IgD-negative memory B cell (primary cell): ENCODE measurements at regions not wholly inside any gene's neighbourhood (a gene's known extent, or its start where the extent isn't known, plus 50 kb on each side); places are given as distances from the start of the nearest gene placed in this dataset.

Source experiments
- H3K27ac Mint-ChIP-seq, 3 donors: one replicate each; pipeline ENCODE4 v1.8.0; 2020 to 2022; ENCODE audit warnings: mild to moderate bottlenecking in 3 of 3, mixed read lengths in 3 of 3, moderate library complexity in 1 of 3
- H3K27me3 Mint-ChIP-seq: one replicate; pipeline ENCODE4 v1.8.0; 2021; ENCODE audit warnings: mixed read lengths
- H3K36me3 Mint-ChIP-seq: one replicate; pipeline ENCODE4 v1.8.0; 2020; ENCODE audit warnings: mild to moderate bottlenecking, mixed read lengths
- H3K4me1 Mint-ChIP-seq, 3 donors: one replicate each; pipeline ENCODE4 v1.8.0; 2020 to 2022; ENCODE audit warnings: mixed read lengths in 3 of 3, mild to moderate bottlenecking in 1 of 3
- H3K4me3 Mint-ChIP-seq, 4 donors: one replicate each; pipeline ENCODE4 v1.8.0; 2020 to 2022; ENCODE audit warnings: mild to moderate bottlenecking in 4 of 4, mixed read lengths in 4 of 4, moderate library complexity in 3 of 4
- H3K9me3 Mint-ChIP-seq, 3 donors: one replicate each; pipeline ENCODE4 v1.8.0; 2020 to 2021; ENCODE audit warnings: mixed read lengths in 3 of 3, mild to moderate bottlenecking in 1 of 3

DNA sequence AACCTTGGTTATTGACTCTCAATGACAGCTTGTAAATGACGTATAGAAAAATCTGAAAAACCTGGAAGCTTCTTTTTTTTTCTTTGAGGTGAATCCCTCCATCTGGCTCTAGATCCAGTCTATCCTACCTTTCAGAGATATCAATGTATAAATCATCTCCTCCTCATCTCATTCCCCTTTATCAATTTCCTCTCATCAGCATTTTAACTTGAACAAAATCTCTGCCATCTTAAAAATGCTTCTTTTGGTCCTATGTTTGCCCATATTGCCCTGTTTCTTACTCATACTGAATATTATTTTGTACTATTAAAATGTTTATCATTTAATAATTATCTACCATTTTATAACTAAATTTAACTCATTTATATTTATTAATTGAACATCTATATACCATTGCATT is 306.7 kb upstream of the TSHZ2 start:
- Mint-ChIP-seq H3K4me3 (no peak overlapping the region), H3K36me3 (peaks cover 1% of the 10 kb centered on the region), H3K27me3 (peaks cover 2% of the 10 kb centered on the region), H3K9me3 (peaks cover 0 to 7% (median 0%) of the 10 kb centered on the region in 3 donors), H3K27ac (no peak overlapping the region), H3K4me1 (peaks cover 0 to 2% (median 0%) of the 10 kb centered on the region in 3 donors)

DNA sequence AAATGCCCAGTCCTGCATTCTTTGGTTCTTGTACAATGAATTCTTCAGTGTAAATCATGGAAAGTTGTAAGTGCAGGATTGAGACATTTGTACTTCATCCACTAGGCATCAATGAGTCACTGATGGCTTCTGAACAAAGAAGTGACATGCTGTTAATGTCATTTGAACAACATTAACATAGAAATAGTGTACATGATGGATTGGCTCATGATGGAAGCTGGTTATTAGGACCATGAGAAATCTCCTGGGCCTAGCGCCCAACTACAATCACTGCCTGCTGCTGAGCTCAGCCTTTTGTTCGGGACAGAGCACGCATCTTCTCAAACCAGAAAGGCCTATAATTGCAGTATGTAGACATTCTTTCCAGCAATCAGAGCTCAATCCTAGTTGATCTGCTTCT is 316.8 kb upstream of the TSHZ2 start:
- Mint-ChIP-seq H3K4me3 (no peak overlapping the region), H3K36me3 (no peaks in the 10 kb centered on the region), H3K27ac (no peak overlapping the region), H3K27me3 (peaks cover 5% of the 10 kb centered on the region), H3K9me3 (no peaks in the 10 kb centered on the region), H3K4me1 (peaks cover 0 to 3% (median 0%) of the 10 kb centered on the region in 3 donors)

- H3K27ac Mint-ChIP-seq = no peak overlapping the region
- no peaks in the 10 kb centered on the region for H3K9me3 Mint-ChIP-seq
- H3K4me3 Mint-ChIP-seq = no peak overlapping the region
- no peaks in the 10 kb centered on the region for H3K36me3 Mint-ChIP-seq
- peaks cover 0 to 3% (median 0%) of the 10 kb centered on the region in 3 donors for H3K4me1 Mint-ChIP-seq
- peaks cover 5% of the 10 kb centered on the region for H3K27me3 Mint-ChIP-seq
These were observed 317.6 kb upstream of the TSHZ2 start for GRCh38 chr20:52654567-52654966.

DNA sequence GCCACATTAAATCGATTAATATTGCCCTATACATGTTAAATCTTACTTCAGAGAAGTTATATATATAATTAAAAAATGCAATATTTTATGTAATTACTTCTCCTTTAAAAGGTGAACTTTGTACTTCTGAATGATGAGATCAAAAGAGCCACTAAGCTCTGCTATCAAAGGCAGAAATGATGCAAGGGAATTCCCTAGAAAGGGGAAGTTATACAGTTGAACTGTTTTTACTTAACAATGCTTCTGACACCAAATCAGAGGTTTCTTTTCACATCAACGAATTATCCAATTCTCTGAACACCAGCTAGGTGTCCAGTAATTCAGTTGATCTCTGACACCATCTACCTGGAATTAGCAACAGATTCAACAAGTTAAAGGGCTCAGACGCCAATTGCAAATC is 319.9 kb upstream of the TSHZ2 start:
- Mint-ChIP-seq H3K27ac (no peak overlapping the region), H3K27me3 (no peaks in the 10 kb centered on the region), H3K9me3 (no peaks in the 10 kb centered on the region), H3K36me3 (no peaks in the 10 kb centered on the region), H3K4me1 (peaks cover 0 to 3% (median 0%) of the 10 kb centered on the region in 3 donors), H3K4me3 (no peak overlapping the region)

- H3K27ac Mint-ChIP-seq = no peak overlapping the region
- no peak overlapping the region for H3K4me3 Mint-ChIP-seq
These were observed 322.4 kb upstream of the TSHZ2 start for GRCh38 chr20:52649727-52650126.

DNA sequence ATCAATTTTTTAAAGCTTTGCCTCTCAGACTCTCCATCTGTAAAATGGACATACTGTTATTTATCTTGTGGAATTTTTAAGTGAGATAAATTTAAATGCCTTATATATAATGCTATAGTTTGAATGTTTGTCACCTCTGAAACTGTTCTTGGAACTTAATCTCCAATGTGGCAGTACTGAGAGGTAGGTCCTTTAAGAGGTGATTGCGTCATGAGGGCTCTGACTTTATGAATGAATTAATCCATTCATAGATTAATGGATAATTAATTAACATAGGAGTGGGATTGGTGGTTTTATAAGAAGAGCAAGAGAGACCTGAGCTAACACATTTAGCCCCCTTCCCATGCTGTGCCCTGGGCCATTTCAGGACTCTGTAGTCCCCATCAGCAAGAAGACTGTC is 326.3 kb upstream of the TSHZ2 start:
- no peaks in the 10 kb centered on the region for H3K36me3 Mint-ChIP-seq
- no peak overlapping the region for H3K4me3 Mint-ChIP-seq
- no peaks in the 10 kb centered on the region for H3K27me3 Mint-ChIP-seq
- H3K27ac Mint-ChIP-seq = no peak overlapping the region
- H3K9me3 Mint-ChIP-seq = no peaks in the 10 kb centered on the region
- H3K4me1 Mint-ChIP-seq = no peaks in the 10 kb centered on the region

More at GRCh38 chr20:52649727-52650126, 322.4 kb upstream of the TSHZ2 start:
- H3K36me3 Mint-ChIP-seq = no peaks in the 10 kb centered on the region
- H3K4me1 Mint-ChIP-seq = peaks cover 0 to 3% (median 0%) of the 10 kb centered on the region in 3 donors
- H3K9me3 Mint-ChIP-seq = no peaks in the 10 kb centered on the region
- no peaks in the 10 kb centered on the region for H3K27me3 Mint-ChIP-seq

DNA sequence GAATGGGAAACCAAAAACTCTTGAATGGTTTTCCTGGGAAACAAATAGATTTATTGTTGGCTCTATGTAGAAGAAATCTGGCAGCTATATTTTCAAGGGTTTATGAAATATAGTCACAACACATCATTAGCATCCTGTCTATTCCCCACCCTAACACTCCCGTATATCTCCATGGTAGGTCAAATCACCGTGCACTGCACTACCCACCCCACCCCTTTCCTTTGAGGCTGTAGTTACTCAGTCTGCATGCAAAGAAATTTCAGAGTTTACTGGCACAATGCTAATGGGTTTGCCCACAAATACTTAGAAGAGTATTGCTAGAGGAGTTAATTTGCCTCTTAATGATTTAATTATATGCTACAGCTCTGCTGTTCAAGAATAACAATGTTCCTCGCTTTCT is 329.1 kb upstream of the TSHZ2 start:
- H3K27me3 Mint-ChIP-seq = no peaks in the 10 kb centered on the region
- no peak overlapping the region for H3K27ac Mint-ChIP-seq
- peaks cover 0 to 4% (median 0%) of the 10 kb centered on the region in 3 donors for H3K9me3 Mint-ChIP-seq
- H3K4me1 Mint-ChIP-seq = no peaks in the 10 kb centered on the region
- no peaks in the 10 kb centered on the region for H3K36me3 Mint-ChIP-seq
- no peak overlapping the region for H3K4me3 Mint-ChIP-seq

DNA sequence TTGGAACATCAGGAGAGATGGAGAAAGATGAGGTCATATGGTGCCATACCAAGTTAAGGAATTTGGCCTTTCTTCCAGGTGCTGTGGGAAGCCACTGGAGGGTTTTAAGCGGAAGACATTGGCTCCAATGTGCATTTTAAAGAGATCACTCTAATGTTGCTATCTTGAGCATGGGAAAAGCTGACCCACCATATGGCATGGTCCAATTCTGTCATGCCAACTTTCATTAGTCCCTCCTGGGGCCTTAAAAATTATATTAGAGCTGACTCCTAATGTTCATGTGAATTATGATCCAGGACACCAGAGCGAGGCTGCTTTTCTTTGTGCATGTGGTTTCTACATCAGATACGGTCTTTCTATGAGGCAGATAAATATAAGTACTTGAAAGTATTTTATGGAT is 335.0 kb upstream of the TSHZ2 start:
- Mint-ChIP-seq H3K4me3 (no peak overlapping the region), H3K27me3 (no peaks in the 10 kb centered on the region), H3K4me1 (no peaks in the 10 kb centered on the region), H3K27ac (no peak overlapping the region), H3K9me3 (peaks cover 0 to 5% (median 0%) of the 10 kb centered on the region in 3 donors), H3K36me3 (no peaks in the 10 kb centered on the region)

- Mint-ChIP-seq H3K4me3 (no peak overlapping the region), H3K27me3 (no peaks in the 10 kb centered on the region), H3K27ac (no peak overlapping the region), H3K4me1 (no peaks in the 10 kb centered on the region), H3K9me3 (peaks cover 0 to 7% (median 5%) of the 10 kb centered on the region in 3 donors), H3K36me3 (no peaks in the 10 kb centered on the region)
These were observed 340.7 kb upstream of the TSHZ2 start for GRCh38 chr20:52631469-52631868.

DNA sequence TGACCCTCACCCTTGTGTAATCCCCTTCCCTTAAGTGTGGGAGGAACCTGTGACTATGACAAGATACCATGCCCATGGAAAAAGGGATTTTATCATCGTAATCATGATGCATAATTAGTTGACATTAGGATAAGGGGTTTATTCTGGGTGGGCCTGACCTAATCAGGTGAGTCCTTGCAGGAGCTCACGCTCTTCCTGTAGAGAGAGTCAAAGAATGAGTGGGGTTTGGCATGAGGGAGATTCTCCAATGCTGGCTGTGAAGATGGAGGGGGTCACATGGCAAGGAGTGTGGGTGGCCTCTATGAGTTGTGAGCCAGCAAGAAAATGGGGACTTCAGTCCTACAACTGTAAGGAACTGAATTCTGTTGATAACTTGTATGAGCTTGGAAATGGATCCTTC is 342.0 kb upstream of the TSHZ2 start:
- H3K27ac Mint-ChIP-seq = no peak overlapping the region
- no peaks in the 10 kb centered on the region for H3K4me1 Mint-ChIP-seq
- H3K36me3 Mint-ChIP-seq = no peaks in the 10 kb centered on the region
- no peaks in the 10 kb centered on the region for H3K27me3 Mint-ChIP-seq
- H3K4me3 Mint-ChIP-seq = peak overlapping the region in 1 of 4 donors; percentile 26
- H3K9me3 Mint-ChIP-seq = peaks cover 0 to 7% (median 5%) of the 10 kb centered on the region in 3 donors

DNA sequence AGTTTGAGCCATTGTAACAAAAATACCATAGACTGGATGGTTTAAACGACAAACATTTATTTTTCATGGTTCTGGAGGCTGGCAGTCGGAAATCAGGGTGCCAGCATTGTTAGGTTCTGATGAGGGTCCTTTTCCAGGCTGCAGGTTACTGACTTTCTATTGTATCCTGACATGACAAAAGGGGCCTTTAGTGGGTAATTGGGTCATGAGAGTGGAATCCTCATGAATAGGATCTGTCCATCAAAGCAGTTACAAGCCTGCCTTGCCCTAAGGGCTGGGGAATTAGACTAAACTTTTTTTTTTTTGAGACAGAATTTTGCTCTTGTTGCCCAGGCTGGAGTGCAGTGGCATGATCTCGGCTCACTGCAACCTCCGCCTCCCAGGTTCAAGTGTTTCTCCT is 347.9 kb upstream of the TSHZ2 start:
- Mint-ChIP-seq H3K4me1 (peaks cover 0 to 2% (median 0%) of the 10 kb centered on the region in 3 donors), H3K4me3 (no peak overlapping the region)

GRCh38 chr20:52622081-52622480 is 350.1 kb upstream of the TSHZ2 start:
- Mint-ChIP-seq H3K27ac (no peak overlapping the region), H3K9me3 (no peaks in the 10 kb centered on the region), H3K27me3 (peaks cover 3% of the 10 kb centered on the region), H3K36me3 (no peaks in the 10 kb centered on the region), H3K4me3 (no peak overlapping the region), H3K4me1 (peaks cover 0 to 2% (median 0%) of the 10 kb centered on the region in 3 donors)

More for the DNA sequence above, 347.9 kb upstream of the TSHZ2 start:
- Mint-ChIP-seq H3K27ac (no peak overlapping the region), H3K27me3 (peaks cover 3% of the 10 kb centered on the region), H3K36me3 (no peaks in the 10 kb centered on the region), H3K9me3 (peaks cover 0 to 2% (median 0%) of the 10 kb centered on the region in 3 donors)

DNA sequence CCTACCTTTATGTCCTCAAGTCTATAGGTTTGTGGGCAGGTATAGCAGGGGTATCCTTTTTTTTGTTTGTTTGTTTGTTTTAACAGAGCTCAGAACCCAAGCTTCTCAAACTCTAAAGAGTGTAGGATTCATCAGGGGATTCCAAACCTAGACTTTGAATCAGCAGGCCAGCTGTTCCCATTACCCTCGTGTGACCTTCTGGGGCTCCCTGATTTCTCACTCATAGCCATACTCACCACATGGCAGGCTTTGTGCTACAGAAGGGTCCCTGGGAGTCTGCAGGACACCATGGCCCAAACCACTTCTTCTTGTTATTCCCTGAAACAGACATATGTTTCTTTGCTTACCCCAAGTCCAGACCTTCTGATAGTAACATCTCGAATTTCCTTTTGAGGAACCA is 350.8 kb upstream of the TSHZ2 start:
- H3K9me3 Mint-ChIP-seq = no peaks in the 10 kb centered on the region
- H3K36me3 Mint-ChIP-seq = no peaks in the 10 kb centered on the region
- H3K27ac Mint-ChIP-seq = no peak overlapping the region
- H3K27me3 Mint-ChIP-seq = peaks cover 3% of the 10 kb centered on the region
- H3K4me3 Mint-ChIP-seq = no peak overlapping the region
- peaks cover 0 to 2% (median 0%) of the 10 kb centered on the region in 3 donors for H3K4me1 Mint-ChIP-seq

DNA sequence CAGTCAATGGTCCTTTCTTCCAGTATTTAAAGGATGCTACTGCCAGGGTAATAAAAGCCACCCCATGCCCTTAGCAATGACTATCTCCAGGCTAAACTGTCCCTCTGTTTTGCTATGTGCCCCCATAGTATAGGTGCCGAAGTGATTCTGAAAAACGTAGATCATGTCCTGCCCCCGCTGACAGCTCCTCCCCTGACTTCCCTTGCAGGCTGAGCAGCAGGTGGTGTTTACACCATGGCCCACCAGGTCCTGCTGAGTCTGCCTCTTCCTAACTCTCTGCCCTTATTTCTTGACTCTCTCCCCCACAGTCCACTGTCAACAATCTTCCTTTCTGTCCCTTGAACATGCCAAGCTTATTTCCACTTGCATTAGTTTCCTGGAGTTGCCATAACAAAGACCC is 352.5 kb upstream of the TSHZ2 start:
- H3K4me1 Mint-ChIP-seq = peaks cover 0 to 2% (median 0%) of the 10 kb centered on the region in 3 donors
- no peaks in the 10 kb centered on the region for H3K36me3 Mint-ChIP-seq
- no peaks in the 10 kb centered on the region for H3K9me3 Mint-ChIP-seq
- no peak overlapping the region for H3K27ac Mint-ChIP-seq
- no peak overlapping the region for H3K4me3 Mint-ChIP-seq
- peaks cover 4% of the 10 kb centered on the region for H3K27me3 Mint-ChIP-seq

- Mint-ChIP-seq H3K36me3 (no peaks in the 10 kb centered on the region), H3K27ac (no peak overlapping the region), H3K27me3 (peaks cover 4% of the 10 kb centered on the region), H3K4me1 (peaks cover 0 to 2% (median 0%) of the 10 kb centered on the region in 3 donors), H3K9me3 (no peaks in the 10 kb centered on the region), H3K4me3 (no peak overlapping the region)
These were observed 353.1 kb upstream of the TSHZ2 start for GRCh38 chr20:52619101-52619500.

GRCh38 chr20:52616629-52617028 is 355.5 kb upstream of the TSHZ2 start:
- Mint-ChIP-seq H3K27me3 (peaks cover 3% of the 10 kb centered on the region), H3K4me1 (peaks cover 0 to 2% (median 2%) of the 10 kb centered on the region in 3 donors), H3K4me3 (no peak overlapping the region), H3K27ac (no peak overlapping the region), H3K36me3 (no peaks in the 10 kb centered on the region), H3K9me3 (peaks cover 0 to 7% (median 0%) of the 10 kb centered on the region in 3 donors)
